Stomach (tissue), 8 donors: ENCODE measurements at regions not wholly inside any gene's neighbourhood (a gene's known extent, or its start where the extent isn't known, plus 50 kb on each side); places are given as distances from the start of the nearest gene placed in this dataset.

Experiments
- DNase-seq, 2 donors: peaks; one replicate each; pipeline versions ENCODE4 v3.0.0 to v3.0.0-alpha.2; 2013 to 2019
- H3K27ac ChIP-seq, 5 donors: fragments of 200-600 bp in 4 of 5; sonication (generic) in 4 of 5; one replicate each; pipeline ENCODE4 v1.5.1; 2013 to 2019; ENCODE audit warnings: mild to moderate bottlenecking in 1 of 5, moderate library complexity in 1 of 5
- H3K27me3 ChIP-seq, 3 donors: fragments of 200-600 bp; sonication (generic); one replicate each; pipeline ENCODE4 v1.5.1; 2017 to 2019; ENCODE audit warnings: mixed run types in 1 of 3
- H3K36me3 ChIP-seq, 4 donors: fragments of 200-600 bp; sonication (generic); 1 replicate in 3 of 4; 2 replicates in 1 of 4; pipeline ENCODE4 v1.5.1; 2016 to 2019
- H3K4me1 ChIP-seq, 4 donors: fragments of 200-600 bp; sonication (generic); one replicate each; pipeline ENCODE4 v1.5.1; 2016 to 2019
- H3K4me3 ChIP-seq, 4 donors: fragments of 200-600 bp; sonication (generic) in 3 of 4; one replicate each; pipeline ENCODE4 v1.5.1; 2016 to 2019; ENCODE audit warnings: mild to moderate bottlenecking in 1 of 4
- H3K9me3 ChIP-seq, 4 donors: fragments of 200-600 bp; sonication (generic); one replicate each; pipeline ENCODE4 v1.5.1; 2016 to 2019
- CTCF ChIP-seq, 7 experiments: fragments of 450-650 bp in 4 of 7; fragments of 200-600 bp in 3 of 7; sonication (generic) in 3 of 7; IDR thresholded peaks; one replicate each; pipeline ENCODE4 v1.5.1; 2016 to 2019; ENCODE audit warnings: antibody characterized with exemption in 7 of 7, control low read depth in 2 of 7, mild to moderate bottlenecking in 1 of 7
- EP300 ChIP-seq: sonication (generic); formaldehyde crosslinking; IDR thresholded peaks from one replicate; pipeline ENCODE4 v1.6.1; 2017; ENCODE audit warnings: antibody characterized with exemption
- POLR2A ChIP-seq, 4 donors: fragments of 450-650 bp; IDR thresholded peaks; one replicate each; pipeline ENCODE4 v1.6.1; 2016; ENCODE audit warnings: antibody characterized with exemption in 4 of 4, control low read depth in 2 of 4, mild to moderate bottlenecking in 1 of 4, moderate library complexity in 1 of 4
- POLR2AphosphoS5 ChIP-seq, 3 donors: sonication (generic); formaldehyde crosslinking; IDR thresholded peaks; one replicate each; pipeline ENCODE4 v1.6.1; 2016; ENCODE audit warnings: antibody characterized with exemption in 3 of 3
- WGBS, 5 donors: extraction: QIAGEN DNeasy Blood & Tissue Kit in 3 of 5; methylation state at CpG; one replicate each; pipeline versions ENCODE4 v1.1.5 to v1.1.7; 2013 to 2018; 5-methylcytosine and 5-hydroxymethylcytosine counted together
- intact Hi-C: fragments of 100-400 bp; cut with DNase I; formaldehyde crosslinking; loops from one replicate; pipeline ENCODE4 v1.15.1; 2023; ENCODE audit warnings: low total_unique reads
- donor health status: healthy with polysubstance abuse.
- donor health status: Bipolar disorder and iron deficiency.
- donor health status: healthy.

- Histone ChIP-seq H3K4me1 (peaks cover 0 to 16% (median 6%) of the 10 kb centered on the region in 4 donors), H3K27me3 (no peaks in the 10 kb centered on the region), H3K27ac (no peak overlapping the region), H3K9me3 (peaks cover 0 to 10% (median 5%) of the 10 kb centered on the region in 4 donors), H3K4me3 (no peak overlapping the region), H3K36me3 (no peaks in the 10 kb centered on the region)
- no peak for DNase-seq
- intact Hi-C loops: no loop called here
- 79 to 89% (median 85%) methylated on average over 1 of the region's 1 CpG for WGBS, 5 donors
- TF ChIP-seq CTCF (IDR thresholded peaks at IDR 0.05): no peak
- TF ChIP-seq POLR2A (IDR thresholded peaks at IDR 0.05): no peak
- no peak for TF ChIP-seq POLR2AphosphoS5 (IDR thresholded peaks at IDR 0.05)
- TF ChIP-seq EP300: no peak
Measured at GRCh38 chr5:142517840-142518239, 168.1 kb downstream of the FGF1 start.

GRCh38 chr5:142516732-142517131 lies 169.2 kb downstream of the FGF1 start:
- peaks cover 0 to 10% (median 5%) of the 10 kb centered on the region in 4 donors for H3K9me3 ChIP-seq
- H3K36me3 ChIP-seq: no peaks in the 10 kb centered on the region
- intact Hi-C loops: no loop called here
- H3K27me3 ChIP-seq: no peaks in the 10 kb centered on the region
- no peak for DNase-seq
- TF ChIP-seq EP300 (no peak), POLR2AphosphoS5 (IDR thresholded peaks at IDR 0.05) (no peak), CTCF (IDR thresholded peaks at IDR 0.05) (no peak), POLR2A (IDR thresholded peaks at IDR 0.05) (no peak)
- H3K4me1 ChIP-seq: peaks cover 0 to 23% (median 8%) of the 10 kb centered on the region in 4 donors
- H3K4me3 ChIP-seq: no peak overlapping the region
- 96 to 98% (median 97%) methylated on average over 3 of the region's 3 CpGs for WGBS, 5 donors
- H3K27ac ChIP-seq: no peak overlapping the region

GRCh38 chr5:142515036-142515435 lies 170.9 kb downstream of the FGF1 start:
- intact Hi-C loops: no loop called here
- Histone ChIP-seq H3K9me3 (peaks cover 0 to 10% (median 5%) of the 10 kb centered on the region in 4 donors), H3K4me1 (peaks cover 0 to 16% (median 3%) of the 10 kb centered on the region in 4 donors), H3K27ac (no peak overlapping the region), H3K4me3 (no peak overlapping the region), H3K27me3 (no peaks in the 10 kb centered on the region), H3K36me3 (no peaks in the 10 kb centered on the region)
- DNase-seq: no peak
- 88 to 94% (median 91%) methylated on average over 2 of the region's 2 CpGs for WGBS, 5 donors
- TF ChIP-seq CTCF (IDR thresholded peaks at IDR 0.05) (no peak), EP300 (no peak), POLR2AphosphoS5 (IDR thresholded peaks at IDR 0.05) (no peak), POLR2A (IDR thresholded peaks at IDR 0.05) (no peak)

GRCh38 chr5:142514196-142514595 lies 171.7 kb downstream of the FGF1 start:
- TF ChIP-seq POLR2A (IDR thresholded peaks at IDR 0.05) (no peak), POLR2AphosphoS5 (IDR thresholded peaks at IDR 0.05) (no peak), CTCF (IDR thresholded peaks at IDR 0.05) (no peak), EP300 (no peak)
- peaks cover 0 to 10% (median 5%) of the 10 kb centered on the region in 4 donors for H3K9me3 ChIP-seq
- no peaks in the 10 kb centered on the region for H3K36me3 ChIP-seq
- H3K27me3 ChIP-seq: no peaks in the 10 kb centered on the region
- no peak for DNase-seq
- no peak overlapping the region for H3K27ac ChIP-seq
- WGBS, 5 donors: 85 to 96% (median 90%) methylated on average over 3 of the region's 3 CpGs
- intact Hi-C loops: no loop called here
- no peak overlapping the region for H3K4me3 ChIP-seq
- H3K4me1 ChIP-seq: peaks cover 0 to 20% (median 6%) of the 10 kb centered on the region in 4 donors
